ENCODE measurements at regions not wholly inside any gene's neighbourhood (a gene's known extent, or its start where the extent isn't known, plus 50 kb on each side); places are given as distances from the start of the nearest gene placed in this dataset.
"Not testable (repeated sequence)": the region's sequence is repeated elsewhere in the genome, so short reads cannot be mapped to it uniquely, and the experiment has no call there.

DNA sequence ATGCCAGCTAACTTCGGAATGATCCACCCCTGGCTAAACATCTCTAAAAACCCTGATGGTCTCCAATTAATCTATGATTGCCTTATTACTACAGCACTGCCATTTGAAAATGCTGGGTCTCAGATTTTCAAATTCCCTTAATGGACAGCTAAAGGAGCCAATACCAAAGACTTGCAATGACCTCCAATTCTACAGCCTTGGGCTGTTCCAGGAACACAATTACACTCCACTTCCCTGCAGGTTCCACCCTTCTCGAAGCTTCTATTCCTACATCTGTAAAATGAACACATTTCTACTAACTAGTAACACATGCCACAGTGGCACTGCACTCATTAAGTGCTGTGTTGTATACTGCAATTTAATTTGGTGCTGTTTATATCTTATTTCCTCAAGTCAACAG, 85.7 kb upstream of the AK4 start:
- DNase-seq (ENCODE audit: low spot score) = no peak

DNA sequence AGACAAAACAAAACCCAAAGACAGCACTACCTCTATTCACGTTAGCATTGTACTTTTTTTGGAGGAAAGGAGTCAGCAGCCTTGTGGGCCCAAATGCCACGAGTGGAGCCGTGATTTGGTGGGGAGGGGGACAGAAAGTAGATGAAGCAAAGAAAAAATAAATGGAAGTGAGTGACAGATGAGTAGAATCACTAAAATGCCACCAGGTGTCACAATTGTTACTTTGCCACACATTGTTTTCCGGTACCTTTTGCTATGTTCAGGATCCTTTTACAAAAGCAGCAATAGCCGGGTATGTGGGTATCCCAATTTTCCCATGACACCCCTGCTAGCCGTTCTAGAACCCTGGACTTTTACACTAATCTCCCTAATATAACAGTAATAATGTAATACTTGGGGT, 85.0 kb upstream of the AK4 start:
- no peak for DNase-seq (ENCODE audit: low spot score)

DNA sequence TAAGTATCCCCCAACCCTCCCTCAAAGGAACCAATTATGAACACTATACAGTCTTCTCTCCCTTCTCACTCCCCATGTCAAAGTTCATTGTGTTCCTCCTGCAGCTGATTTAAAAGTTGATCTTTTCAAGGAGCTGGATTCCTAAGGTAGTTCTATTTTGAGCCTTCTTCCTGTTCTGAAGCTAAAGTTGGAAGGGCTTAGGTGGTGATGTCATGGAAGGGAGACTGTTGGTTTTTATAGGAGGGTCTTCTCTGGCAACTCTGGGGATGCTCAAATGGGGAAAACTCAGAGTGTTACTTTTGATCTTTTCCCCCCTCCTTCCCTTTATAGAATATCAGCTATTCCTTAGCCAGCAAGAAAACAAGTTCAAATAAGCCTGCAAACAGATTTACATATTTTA, 83.0 kb upstream of the AK4 start:
- no peak for DNase-seq (ENCODE audit: low spot score)

DNA sequence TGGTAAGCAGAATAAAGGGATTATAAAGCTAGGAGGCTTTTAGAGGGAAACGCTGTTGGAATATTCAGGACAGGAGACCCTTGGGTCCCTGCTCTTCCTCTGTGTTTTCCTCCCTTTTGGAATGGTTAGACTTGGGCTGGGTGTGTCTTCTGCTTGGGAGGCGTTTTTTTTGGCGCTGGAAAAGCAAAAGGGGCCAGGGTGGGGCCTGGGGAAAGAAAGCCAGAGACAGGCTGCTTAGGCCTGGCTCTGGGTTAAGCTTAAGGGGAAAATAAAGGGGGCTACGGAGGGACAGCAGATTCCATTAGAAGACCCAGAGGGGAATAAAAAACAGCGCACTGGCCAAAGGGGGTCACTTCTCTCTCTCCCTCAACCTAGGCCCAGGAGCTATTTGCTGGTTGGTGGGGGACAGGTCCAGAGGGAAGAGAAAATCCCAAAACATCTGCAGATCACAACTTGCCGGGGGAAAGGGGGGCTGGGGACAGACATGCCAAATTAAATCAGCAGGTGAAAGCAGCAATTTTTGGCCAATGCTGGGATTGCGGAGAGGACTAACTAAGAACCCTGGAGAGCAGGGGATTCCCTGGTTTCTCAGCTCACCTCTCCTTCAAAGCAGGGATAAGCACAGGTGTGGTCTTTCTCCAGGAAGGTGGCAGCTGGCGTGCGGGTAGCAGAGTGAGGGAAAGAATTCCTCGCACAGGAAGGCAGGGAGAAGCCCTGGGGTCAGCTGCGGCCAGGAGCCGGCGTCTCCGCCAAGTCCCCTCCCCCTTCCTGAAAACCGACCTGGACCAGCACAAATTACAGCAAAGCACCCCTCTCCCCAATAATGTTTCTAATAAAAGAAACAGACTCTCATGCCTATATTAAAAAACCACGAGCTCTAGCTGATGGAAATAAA, 82.2 kb upstream of the AK4 start:
- no peak for DNase-seq (ENCODE audit: low spot score)

DNA sequence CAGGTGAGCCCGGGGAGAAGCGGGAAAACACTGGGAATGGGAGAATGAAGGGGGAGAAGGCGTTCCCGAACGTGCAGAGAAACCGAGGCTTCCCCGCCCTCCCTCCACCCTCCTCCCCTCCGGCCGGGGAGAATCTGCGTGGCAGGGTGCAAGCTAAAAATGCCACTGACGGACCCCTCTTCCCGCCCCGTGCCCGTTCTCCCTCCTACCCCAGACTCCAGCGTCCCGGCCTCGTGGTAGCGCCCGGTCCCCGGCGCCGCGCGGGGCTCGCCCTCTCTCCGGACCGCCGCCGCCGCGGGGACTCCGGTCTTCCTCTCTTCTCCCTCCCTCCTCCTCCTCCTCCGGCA, 81.6 kb upstream of the AK4 start:
- no peak for DNase-seq (ENCODE audit: low spot score)

DNA sequence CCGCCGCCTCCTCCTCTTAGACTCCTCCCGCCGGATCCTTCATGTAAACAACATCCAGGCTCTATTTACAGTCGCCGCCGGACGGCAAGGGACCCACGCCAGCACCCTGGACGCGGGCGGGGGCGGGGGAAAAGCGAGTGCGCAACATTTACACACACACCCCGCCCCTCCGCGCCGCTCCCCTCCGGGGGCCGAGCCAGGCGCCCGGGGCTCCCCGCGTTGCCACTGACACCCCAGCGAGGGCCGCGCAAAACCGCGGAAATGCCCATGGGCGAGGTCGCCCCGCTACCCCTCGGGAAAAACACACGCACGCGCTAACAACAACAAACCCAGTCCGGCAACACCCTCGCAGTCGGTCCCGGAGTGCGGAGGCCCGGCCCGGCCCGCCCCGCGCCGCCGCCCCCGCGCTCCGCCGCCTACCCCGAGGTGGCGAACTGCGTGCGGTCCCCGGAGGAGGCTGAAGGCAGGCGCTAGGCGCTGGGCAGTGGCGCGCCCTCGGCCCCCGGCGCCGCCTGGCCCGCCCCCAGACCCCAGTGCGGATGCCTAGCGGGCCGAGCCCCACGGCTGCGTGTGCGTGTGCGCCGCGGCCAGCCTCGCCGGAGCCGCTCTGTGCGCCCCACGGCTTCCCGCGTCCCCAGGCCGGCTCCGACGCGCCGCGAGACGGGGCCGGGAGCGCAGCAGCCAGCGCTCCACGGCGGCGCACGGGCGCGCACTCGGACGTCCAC, 81.1 kb upstream of the AK4 start:
- peak; percentile 48 for DNase-seq (ENCODE audit: low spot score)

DNA sequence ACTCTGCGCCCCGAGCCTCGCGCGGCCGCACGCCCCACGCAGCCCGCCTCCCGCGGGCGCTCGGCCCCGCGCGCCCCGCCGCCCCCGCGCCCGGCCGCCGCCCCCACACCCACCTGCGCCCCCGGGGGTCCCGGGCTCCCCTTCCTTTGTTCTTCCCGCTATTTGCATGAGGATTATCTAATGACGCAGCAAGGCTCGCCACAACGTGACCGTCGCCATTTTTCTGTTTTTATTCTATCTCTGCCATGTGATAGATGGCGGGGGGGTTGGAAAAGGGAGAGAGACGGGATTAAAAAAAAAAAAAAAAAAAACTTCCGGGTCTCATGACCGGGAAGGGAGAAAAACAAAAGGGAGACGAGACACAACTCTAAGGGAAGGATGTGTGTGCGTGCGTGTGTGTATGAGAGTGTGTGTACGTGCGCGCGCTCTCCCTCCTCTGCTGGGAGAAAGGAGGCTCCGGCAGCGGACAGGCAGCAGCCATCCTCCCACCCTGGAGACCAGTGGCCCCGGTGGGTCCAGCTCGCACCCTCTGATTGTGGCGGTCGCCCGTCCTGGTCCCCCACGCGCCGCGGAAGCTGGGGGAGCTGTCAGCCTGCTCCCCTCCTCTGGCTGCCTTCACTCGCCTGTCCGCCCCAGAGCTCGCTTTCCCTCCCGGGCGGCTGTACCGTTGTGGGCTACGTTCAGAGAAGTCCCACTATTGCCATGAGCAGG, 80.4 kb upstream of the AK4 start:
- DNase-seq (ENCODE audit: low spot score) = peak; percentile 76

DNA sequence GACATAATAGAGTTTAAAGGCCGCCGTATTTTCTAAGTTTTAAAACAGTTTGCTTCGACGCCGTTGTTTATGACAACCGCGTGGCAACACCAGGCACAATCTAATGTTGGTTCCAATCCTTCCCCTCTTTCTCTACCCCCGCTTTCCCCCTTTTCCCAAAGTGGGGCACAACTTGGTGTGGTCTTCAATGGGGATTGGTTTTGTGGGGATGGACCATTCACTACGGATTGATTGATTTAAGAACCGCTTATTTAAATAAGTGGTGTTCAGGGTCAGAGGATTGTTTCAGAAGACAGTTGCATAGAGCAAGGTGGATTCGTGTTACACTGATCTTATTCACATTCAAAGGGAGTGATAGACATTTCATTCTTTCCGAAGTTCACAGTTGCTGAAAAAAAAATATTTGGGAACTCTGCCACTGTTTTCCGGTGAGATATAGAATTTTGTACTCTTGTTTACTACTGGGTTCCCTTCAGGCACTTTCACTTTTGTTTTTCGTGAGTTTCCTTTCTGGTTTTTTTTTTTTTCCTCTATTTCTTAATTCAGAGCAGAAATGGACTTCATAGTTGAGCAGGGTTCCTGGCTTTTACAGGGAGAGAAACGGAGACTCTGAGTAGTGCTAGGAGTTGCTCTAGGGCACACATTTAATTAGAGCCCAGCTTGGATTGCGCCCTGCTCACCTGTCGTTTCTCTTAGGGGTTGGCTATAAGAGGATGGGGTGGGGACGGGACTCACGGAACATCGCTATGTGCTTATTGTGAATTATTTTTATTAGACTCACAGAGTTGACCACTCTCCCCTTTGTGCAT, 79.6 kb upstream of the AK4 start:
- peak; percentile 67 for DNase-seq (ENCODE audit: low spot score)

DNA sequence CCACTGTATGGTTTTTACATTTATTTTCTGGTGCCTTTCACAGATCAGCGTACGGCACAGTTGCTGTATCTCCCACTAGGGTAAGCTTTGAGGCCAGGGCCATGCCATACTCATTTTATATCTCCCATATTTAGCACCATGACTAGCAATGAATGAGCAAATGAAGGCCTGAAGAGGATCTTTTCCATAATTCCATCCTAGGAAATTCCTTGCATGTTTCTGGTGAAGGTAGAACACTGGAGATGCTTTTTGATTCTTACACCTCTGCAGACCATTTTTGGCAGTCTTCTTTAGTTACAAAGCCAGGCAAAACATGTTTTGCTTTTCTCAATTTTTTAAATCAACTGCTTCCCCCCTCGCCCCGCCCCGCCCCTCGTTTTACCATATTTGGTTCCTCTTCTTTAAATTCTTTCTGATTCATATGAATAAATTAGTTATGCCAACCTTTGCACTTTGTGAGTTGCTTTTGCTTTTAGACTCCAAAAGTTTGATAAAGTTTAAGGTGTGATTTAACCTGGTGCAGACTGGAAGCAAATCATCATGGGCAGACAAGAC, 78.9 kb upstream of the AK4 start:
- peak; percentile 59 for DNase-seq (ENCODE audit: low spot score)

DNA sequence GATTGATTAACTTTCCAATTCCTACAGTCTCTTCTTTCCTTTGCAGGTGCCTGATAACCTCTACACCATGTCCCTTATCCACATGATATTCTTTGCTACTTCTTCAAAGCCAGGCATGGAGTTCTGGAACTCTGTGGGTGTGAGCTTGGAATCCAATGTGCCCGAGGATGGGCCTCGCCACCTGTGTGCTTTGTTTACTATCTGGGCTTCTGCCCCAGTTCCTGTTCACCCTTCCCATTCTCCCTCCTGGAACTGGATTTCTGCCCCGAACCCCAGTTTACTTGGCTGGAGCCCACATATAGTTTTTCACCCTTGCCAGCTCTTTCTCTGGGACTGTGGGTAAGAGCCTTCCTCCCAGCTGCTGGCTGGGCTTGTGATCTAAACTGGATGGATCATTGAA, 75.2 kb upstream of the AK4 start:
- DNase-seq (ENCODE audit: low spot score) = no peak

DNA sequence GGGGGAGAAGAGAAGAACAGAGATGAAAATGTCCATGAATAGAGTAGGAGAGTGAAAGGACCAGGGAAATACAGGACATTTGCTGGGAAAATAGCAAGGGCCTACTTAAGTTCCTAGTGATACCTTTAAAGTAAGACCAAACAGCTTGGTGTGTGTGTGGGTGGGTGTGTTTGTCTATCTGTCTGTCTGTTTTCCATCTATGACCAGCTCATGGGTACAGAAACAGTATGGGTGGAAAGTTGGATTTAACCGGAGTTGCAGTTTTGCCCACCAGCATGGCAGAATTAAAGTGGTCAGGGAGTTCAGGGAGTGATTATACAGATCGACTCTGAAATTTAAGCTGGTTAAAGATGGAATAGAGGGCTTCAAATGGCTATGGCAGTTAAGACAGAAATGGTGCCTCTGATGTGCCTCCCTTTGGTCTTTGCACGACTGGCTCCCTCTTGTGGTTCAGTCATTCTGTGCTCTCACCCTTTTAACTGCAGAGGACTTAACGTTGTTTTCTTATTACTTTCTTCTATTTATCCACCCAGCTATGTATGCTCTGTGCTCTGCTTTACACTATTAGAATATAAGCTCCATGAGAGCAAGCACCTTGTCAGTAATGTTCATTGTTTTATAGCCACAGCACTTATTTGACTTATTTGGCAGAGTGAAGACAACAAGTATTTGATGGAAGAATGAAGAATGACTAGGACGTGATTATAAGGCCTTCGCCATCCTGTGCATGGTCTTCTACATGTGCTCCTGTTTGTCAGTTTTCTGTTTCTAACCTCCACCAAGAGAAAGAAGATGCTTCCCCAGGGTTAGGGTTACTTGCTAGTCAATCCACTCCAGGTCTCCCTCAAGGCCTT, 72.7 kb upstream of the AK4 start:
- DNase-seq (ENCODE audit: low spot score) = peak; percentile 85

DNA sequence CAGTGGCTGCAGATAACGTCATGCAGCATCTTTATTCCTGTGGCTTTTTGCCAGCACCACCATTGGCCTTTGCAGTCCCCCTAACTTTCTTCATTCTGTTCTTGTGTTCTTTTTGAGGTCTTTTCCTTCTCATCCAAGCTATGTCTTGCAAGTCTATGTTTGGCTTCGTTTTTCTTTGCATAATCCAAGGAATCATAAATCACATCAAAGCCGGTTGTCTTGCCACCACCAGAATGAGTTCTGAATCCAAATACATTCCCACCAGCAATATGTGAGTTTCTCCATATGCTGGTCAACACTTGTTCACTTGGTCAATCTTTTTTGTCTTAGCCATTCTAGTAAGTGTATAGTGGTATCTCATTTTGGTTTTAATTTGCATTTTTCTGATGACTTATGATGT, 70.6 kb upstream of the AK4 start:
- no peak for DNase-seq (ENCODE audit: low spot score)

DNA sequence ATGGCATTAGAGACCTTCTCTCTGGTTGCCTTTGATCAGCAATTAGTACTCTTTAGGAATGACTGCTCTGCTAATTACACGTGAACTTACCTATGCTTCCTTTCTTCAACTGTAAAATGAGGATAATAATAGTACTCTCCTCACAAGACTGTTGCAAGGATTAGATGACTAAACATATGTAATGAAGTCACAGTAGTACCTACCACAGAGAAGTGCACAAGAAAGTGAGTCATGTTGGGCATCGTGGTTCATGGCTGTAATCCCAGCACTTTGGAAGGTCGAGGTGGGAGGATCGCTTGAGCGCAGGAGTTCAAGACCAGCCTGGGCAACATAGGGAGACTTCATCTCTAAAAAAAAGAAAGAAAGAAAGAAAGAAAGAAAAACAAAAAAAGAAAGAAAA, 68.1 kb upstream of the AK4 start:
- no peak for DNase-seq (ENCODE audit: low spot score)

DNA sequence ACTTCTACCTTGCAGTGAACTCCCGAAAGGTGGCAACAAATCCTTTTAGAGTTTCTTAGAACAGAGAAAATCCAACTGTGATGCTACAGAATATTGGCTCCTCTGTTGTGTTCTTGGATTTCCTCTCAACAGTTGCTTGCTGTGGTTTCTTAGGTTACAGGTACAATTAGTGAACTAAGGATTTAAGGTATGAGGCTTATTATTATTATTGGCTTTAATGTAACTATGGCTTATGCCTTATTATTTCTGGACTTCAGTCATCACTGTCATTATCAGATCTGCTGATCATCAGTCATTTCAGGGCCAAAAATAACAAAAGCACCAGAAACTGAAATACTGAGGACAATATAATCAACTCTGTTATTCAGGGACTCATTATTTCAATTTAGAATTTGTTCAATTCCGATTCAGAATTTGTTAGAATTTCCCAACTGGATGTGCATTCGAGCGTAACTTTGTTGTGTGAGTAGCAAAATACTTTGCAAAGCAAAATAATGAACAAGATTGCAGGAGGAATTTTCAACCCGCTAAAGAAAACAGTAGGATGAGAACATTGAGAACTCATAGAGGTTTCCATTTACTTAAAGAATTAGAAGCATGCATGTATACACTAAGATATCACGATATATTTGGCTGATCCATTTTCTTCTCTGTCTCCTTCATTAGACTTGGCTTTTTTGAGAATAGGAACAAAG, 65.5 kb upstream of the AK4 start:
- DNase-seq (ENCODE audit: low spot score) = no peak

DNA sequence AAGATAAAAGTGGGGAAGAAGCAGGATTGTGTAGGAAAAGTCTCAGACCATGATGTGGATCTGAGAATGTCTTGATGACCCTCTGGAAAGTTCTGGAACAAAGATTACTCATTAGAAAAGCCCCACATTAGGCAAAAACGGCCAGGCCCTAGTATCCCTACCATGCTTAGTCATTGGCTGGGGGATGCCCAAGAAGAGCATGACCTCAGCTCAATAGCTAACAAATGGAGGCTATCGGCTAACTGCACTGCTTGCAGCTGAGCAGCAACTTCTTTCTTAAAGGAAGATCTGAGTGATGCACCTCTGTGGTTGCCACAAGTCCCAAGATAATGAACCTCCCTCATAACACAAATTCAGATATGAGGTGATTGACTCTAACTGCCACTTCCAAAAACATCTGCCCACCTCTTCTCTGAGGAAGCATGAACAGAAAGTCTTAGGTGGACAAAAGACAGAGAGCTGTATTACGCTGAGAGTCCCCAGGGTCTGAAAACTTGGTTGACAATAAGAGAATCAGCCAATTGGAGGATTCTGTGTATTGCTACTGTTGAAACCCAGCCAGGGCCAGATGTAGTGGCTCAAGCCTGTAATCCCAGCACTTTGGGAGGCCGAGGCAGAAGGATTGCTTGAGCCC, 64.6 kb upstream of the AK4 start:
- no peak for DNase-seq (ENCODE audit: low spot score)

DNA sequence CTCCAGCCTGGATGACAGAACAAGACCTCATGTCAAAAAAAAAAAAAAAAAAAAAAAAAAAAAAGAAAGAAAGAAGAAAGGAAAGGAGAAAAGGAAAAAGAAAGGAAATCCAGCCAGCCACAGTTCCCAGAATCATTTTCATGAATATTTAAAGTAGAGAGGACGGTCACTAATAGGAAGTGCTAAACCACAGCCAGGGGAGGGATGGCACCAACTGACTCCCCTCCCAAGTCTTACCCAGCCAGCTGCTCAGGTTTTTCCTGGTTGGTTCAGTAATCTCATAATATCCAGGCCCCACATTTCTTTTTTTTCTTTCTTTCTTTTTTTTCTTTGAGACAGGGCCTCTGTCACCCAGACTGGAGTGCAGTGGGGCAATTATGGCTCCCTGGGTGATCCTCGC, 63.9 kb upstream of the AK4 start:
- DNase-seq (ENCODE audit: low spot score) = no peak

DNA sequence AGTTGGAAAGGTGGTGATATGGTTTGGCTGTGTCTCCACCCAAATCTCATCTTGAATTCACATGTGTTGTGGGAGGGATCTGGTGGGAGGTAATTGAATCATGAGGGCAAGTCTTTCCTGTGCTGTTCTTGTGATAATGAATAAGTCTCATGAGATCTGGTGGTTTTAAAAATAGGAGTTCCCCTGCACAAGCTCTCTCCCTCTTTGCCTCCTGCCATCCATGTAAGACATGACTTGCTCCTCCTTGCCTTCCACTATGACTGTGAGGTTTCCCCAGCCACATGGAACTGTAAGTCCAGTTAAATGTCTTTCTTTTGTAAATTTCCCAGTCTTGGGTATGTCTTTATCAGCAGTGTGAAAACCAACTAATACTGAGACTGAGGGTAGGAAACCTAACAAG, 60.5 kb upstream of the AK4 start:
- not testable (repeated sequence) for DNase-seq (ENCODE audit: low spot score)

DNA sequence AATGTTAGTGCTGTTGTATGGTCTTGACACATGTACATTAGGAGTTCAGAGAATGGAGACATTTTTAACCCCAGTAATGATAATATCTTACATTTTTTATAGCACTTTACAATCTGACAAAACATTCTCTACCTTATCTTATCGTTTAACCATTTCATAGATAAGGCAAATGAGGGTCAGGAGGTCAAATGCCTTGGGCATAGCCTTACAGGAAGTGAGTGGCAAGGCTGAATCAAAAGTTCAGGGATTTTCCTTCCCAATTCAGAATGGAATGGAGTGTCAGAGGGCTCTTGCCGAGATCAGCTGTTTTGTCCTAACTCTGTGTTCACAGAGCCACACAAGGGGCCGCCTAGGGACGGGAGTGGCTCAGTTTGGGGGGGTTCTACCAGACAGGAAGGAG, 57.6 kb upstream of the AK4 start:
- DNase-seq (ENCODE audit: low spot score) = no peak

DNA sequence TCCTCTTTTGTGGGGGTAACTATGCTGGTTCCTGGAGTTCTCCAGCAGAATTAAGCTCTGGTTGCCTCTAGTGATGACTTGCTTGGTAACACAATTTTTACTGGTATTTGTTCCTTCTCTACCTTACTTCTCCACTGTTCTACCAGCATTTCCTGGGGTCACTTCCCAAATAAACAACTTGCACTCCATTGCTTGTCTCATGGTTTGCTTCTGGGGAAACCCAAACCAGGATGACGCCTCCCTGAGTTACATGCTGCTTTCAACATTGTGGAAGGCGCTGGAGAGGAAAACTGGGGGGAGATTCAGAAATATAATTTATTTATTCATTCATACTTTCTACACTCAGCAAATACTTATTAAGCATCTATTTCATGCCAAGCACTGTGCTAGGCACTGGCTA, 55.3 kb upstream of the AK4 start:
- DNase-seq (ENCODE audit: low spot score) = no peak

DNA sequence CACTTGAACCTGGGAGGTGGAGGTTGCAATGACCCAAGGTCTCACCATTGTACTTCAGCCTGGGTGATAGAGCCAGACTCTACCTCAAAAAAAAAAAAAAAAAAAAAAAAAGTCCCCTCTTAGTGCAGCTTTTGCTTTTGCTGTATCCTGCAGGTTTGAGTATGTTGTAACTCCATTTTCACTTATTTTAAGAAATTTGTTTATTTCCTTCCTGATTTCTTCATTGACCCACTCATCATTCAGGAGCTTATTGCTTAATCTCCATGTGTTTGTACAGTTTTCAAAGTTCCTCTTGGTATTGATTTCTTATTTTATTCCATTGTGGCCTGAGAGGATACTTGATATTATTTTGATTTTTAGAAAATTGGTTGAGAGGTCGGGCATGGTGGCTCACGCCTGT, 50.9 kb upstream of the AK4 start:
- DNase-seq (ENCODE audit: low spot score) = no peak
